ENCODE measurements at regions not wholly inside any gene's neighbourhood (a gene's known extent, or its start where the extent isn't known, plus 50 kb on each side); places are given as distances from the start of the nearest gene placed in this dataset.

- DNase-seq: peak; percentile 20
These were observed 293.5 kb upstream of the SOX2 start for GRCh38 chr3:181418233-181418632.

- no peak for DNase-seq
These were observed 294.0 kb upstream of the SOX2 start for GRCh38 chr3:181417748-181418147.

GRCh38 chr3:181410870-181411269, 300.9 kb upstream of the SOX2 start:
- no peak for DNase-seq

DNA sequence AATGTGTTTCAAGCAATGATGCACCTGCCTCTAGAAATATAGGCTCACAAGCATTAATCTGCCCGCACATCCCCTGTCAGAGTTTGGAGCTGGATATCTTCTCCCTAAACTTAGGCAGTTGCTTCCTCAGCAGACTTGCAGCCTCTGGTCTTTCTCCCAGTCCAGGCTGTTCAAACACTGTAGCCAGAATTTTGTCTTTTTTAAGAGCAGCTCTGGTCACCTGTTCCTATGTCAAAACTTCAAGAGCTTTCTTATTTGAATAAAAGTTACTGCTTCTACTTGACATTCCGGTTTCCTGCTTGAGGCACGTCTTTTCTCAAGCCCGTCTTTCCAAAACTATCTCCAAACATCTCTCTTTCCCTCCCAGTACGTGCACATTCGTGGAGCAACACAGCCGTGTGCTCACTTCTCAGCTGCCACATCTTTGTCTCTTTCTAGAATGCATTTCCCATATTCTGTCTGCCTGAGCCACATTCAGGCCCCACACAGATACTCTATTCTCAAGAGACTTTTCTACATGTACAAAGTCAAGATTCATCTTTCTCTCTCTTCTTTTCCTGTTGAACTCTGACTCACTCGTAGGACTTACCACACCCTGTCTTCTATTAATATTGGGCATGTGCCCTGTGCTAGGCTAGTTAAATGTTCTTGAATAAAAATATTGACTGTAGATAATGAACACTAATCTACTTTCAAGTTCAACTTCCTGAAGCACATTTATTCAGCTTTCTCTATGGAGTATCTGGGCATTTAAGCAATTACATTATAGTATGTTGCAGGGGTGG, 307.7 kb upstream of the SOX2 start:
- DNase-seq: no peak

- no peak for DNase-seq
These were observed 309.4 kb upstream of the SOX2 start for GRCh38 chr3:181402347-181402746.

DNA sequence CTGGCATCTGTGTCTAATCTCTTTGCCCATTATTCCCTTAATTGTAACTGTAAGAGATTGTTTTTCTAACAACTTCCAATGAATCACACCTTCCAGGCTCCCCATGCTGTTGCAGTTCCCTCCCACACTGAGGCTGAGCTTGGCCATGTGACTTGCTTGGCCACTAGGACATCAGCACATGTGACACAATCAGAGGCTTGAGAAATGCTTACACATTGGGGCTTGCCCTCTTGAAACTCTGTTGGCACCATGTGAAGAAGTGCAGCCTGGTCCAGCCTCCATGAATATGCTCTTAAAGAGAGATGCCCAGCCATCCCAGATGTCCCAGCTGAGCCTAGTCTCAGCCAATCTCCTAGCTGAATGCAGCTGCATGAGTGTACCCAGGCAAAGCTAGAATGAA, 326.8 kb upstream of the SOX2 start:
- DNase-seq: no peak

GRCh38 chr3:181383760-181384159, 328.0 kb upstream of the SOX2 start:
- DNase-seq: no peak

DNA sequence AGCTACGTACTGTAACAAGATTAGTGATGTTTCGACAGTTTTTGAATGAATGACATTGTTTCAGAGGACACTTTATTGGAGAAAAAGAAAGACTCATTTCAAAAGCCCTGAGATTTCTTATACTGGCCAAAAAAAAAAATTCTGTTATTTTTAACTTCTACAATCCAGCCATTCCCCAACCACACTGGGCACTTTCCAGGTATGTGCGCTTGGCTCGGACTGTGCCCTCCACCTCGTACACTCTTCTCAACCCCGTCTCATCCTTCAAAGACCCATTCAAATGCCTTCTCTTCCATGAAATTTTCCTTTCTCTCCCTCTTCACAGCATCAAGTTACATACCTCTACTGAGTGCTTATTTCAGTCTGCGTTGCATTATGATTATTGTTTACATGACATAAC, 328.5 kb upstream of the SOX2 start:
- no peak for DNase-seq

DNA sequence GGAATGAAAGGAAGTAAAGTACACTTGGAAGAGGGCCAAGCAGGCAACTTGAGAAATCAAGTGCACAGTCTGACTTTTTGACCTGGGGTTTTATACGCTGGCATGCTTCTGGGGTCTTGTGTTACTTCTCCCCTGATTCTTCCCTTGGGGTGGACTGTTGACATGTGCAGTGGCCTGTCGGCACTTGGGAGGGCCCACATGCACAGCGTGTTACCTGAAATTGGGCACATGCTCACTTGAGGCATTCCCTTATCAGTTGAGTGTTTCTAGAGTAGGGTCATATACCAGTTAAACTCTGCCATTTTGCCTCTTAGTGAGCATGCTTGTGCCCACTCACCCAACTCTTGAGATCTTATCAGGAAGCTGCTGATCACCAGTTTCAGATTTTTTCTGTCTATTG, 329.1 kb upstream of the SOX2 start:
- no peak for DNase-seq

GRCh38 chr3:181379278-181379677, 332.4 kb upstream of the SOX2 start:
- no peak for DNase-seq

DNA sequence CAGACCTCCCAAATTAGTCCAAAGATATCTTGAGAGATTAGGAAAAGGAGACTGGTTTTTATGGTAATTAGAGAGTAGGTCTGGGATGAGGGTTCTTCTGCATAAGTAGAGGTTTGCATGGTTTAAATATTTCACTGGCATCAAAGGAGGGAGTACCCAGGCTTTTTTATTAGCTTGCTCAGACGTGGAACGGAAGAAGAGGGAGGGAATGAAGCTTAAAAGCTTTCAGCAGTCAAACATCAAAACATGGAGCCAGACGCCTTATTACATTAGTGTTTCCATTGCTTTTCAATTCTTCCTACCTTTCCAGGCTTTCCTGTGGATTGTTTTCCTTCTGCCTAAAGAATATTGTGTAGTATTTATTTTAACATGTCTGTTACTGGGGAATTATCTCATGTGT, 342.1 kb upstream of the SOX2 start:
- no peak for DNase-seq

DNA sequence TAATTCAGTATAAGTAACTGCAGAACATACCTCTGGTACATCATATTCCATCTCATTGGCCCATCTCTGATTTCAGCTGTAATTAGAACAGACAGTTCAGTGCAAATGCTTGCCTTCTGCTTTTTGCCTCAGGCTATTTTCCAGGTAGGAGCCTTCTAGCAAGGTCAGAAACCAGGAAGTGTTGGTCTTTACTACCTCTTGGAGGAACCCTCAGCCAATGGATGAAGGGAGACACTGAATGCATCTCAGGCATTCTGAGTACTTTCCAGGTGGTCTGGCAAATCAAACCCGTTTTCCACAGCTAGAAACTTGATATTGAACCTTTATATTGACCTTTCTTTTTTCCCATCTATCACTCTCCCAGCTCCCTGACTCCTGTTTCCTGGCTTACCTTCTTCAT, 348.5 kb upstream of the SOX2 start:
- no peak for DNase-seq

DNA sequence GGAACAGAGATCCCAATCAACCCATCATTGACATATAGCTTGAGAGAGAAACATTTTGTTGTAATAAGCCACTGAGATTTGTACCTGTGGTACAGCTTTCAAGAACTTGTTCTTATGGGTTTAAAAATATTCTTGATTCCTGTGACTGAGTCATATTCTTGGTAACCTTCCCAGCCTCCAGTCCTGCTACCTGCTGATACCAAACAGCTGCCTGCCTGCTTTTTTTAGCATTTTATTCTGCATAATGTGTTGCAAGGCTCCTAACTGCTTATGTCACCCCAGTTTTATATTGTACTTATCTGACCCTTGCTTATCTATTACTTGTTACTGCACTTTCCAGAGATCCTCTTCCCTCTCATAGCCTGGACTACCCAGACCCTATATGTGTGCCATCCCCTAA, 349.3 kb upstream of the SOX2 start:
- no peak for DNase-seq

DNA sequence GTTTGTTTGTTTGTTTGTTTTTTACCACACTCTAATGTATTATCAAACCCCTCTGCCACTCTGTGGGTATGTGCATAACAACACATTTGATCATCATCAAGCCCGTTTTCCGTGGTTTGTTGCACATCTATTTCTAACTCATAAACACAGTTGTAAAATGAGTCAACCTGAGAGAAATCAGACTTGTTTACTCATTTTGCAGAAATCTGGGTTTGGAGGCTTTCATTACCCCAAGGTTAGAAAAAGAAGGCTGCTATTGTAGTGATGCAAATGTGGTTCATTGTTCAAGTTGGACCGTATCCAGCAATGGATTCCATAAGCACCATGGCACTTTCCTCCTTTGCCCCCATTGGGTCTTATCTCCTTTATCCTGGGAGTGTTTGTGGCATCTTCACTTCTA, 353.2 kb upstream of the SOX2 start:
- no peak for DNase-seq

DNA sequence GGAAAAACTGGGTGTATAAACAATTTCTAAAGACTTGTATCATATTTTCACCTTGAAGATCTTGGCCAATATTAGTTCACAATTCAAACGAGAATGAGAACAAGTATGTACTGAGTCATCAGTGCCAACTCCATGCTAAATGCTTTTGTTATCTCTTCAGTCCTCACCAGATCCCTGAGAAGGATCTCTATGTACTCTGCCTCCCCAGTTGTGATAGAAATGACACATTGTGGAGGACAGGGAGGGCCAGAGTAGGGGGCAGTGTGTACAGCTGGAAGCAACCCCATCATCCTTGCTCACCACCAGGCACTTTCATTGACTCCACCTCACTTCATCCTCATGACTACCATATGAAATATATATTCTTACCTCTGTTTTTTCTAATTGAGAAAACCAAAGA, 353.7 kb upstream of the SOX2 start:
- DNase-seq: no peak

GRCh38 chr3:181354140-181354539, 357.6 kb upstream of the SOX2 start:
- no peak for DNase-seq

- no peak for DNase-seq
These were observed 354.8 kb upstream of the DNAJC19 start for GRCh38 chr3:181344331-181344730.

DNA sequence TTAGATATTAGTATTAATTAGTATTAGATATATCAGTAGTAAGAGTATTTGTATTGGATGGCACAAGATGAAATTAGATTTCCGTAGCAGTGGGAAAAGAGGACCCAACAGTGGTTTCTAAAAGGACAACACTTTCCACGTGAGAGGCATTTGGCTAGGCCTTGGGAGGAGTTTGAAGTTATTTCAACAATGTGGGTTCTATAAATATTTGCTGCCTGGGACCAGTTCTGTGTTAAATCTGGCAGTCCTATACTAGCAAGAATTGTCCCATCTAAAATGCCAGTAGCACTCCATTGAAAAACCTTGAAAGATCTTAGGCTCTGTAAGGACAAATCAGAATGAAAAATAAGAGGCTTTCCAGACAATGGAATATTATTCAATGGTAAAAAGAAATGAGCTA, 347.1 kb upstream of the DNAJC19 start:
- DNase-seq: no peak

DNA sequence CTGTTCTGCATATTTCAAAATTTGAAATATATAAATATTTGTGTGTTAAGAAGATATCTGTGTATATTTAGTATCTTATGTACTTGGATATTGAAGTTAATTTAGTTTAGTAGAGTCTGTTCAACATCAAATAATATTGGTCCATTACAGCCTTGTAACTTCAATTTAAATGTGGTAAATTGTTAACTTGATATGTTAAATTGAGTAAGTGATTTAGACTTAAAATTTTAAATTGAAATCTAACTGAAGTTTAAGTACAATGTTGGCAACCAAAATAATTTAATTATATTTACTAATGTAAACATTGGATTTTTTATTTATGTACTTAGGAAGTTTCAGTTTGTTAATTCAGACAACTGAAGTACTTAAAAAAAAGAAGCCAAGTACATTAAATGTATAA, 343.9 kb upstream of the DNAJC19 start:
- no peak for DNase-seq

DNA sequence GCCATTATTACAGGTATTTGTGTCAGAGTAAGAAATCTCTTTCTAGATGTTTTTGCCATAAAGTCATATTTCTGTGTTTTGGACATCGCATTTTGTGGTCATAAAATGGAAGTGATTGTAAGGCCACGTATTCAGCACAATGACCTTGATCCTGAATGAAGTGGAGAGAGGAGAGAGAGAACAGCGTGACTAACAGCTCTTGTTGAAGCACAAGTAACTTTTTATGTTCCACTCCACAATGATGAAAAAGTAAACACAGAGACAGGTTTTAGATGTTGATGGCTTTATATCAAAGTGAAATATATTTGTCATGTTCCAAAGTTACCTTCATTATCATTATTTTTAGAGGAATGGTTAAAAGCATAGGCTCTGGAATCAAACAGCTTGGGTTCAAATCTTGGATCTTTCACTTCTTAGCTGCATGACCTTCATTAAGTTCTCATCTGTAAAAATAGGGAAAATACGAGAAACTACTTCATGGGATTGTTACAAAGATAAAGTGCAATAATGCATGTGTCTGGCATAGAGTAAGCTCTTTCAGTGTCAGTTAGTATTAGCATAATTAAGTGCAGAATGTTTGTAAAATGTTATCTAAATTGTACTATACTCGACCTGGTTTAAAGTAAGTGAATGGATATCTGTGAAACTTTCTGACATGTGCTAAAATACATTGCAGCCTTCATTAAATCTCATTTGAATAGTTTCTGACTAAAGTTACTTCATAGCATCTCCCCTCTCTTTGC, 341.5 kb upstream of the DNAJC19 start:
- peak; percentile 74 for DNase-seq

- DNase-seq: peak; percentile 54
These were observed 340.7 kb upstream of the DNAJC19 start for GRCh38 chr3:181330257-181330656.

- DNase-seq: peak; percentile 65
These were observed 339.5 kb upstream of the DNAJC19 start for GRCh38 chr3:181329024-181329423.

DNA sequence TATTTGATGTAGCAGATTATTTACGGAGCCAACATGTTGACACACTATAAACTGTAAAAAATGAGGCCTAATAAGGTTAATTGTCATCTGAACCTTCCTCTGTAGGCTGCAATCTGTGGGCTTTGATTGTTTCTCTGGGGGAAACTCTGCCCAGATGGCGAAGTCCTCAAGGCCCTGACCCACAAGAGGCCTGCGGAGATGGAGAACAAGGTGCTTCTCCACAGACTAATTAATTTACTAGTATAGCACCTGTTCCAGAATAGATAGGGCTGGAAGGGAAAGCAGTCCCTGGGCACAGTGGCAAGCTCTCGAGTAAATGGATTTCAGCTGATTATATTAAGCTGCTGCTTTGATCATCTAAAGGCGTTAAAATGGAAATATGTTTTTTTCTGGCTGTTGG, 338.8 kb upstream of the DNAJC19 start:
- peak; percentile 31 for DNase-seq

DNA sequence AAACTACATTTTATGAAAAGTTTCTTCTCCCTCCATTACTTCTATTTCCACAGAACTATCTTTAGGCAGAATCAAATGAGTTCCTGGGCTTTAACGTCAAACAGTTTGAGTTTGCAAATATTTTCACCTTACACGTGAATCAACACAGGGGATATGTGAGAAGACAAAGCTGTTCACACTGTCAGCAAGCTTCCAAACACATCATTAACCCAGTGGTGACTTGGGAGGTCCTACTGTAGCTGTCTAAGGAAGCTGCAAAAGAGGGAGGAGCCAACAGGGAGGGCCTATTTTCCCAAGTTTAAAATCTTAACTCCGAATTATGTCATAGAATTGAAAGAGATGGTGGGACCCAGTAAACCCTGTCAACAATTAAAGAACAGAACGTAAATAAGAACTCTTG, 337.8 kb upstream of the DNAJC19 start:
- no peak for DNase-seq
